Fibroblast of skin of right biceps (primary cell): ENCODE measurements at regions not wholly inside any gene's neighbourhood (a gene's known extent, or its start where the extent isn't known, plus 50 kb on each side); places are given as distances from the start of the nearest gene placed in this dataset.

Experiments used
- DNase-seq: peaks from one replicate; pipeline ENCODE4 v3.0.0-alpha.2; 2013

DNA sequence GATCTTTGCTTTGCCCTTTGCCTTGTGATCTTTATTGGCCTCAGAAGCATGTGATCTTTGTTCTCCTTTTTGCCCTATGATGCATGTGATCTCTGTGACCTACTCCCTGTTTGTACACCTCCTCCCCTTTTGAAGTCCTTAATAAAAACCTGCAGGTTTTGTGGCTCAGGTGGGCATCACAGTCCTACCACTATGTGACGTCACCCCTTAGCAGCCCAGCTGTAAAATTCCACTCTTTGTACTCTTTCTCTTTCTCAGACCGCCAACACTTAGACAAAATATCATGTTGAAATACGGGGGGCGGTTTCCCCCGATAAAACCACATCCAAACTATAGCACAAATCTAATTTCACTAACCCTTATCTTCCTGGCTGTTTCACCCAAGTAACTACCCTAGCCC lies 76.7 kb upstream of the RAPGEF4 start:
- DNase-seq, result no peak

DNA sequence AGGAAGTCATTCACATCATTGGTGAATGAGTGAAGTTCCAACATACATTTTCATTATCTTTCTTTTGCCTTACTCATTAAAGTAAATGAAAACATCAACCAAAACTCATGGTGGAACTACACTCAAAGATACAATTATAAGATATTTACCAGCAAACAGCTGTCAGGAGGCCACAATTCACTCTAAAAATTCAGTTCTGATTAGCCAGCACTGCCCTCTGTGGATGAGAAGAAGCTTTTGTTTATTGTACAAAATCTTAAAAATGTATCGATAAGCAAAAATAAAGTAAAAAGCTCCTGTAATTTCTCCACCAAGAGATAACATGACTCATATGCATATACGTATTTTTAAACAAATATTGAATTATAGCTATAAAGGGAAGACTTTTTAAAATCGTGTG lies 73.5 kb upstream of the RAPGEF4 start:
- no peak for DNase-seq

GRCh38 chr2:172664766-172665165 lies 70.9 kb upstream of the RAPGEF4 start:
- no peak for DNase-seq

DNA sequence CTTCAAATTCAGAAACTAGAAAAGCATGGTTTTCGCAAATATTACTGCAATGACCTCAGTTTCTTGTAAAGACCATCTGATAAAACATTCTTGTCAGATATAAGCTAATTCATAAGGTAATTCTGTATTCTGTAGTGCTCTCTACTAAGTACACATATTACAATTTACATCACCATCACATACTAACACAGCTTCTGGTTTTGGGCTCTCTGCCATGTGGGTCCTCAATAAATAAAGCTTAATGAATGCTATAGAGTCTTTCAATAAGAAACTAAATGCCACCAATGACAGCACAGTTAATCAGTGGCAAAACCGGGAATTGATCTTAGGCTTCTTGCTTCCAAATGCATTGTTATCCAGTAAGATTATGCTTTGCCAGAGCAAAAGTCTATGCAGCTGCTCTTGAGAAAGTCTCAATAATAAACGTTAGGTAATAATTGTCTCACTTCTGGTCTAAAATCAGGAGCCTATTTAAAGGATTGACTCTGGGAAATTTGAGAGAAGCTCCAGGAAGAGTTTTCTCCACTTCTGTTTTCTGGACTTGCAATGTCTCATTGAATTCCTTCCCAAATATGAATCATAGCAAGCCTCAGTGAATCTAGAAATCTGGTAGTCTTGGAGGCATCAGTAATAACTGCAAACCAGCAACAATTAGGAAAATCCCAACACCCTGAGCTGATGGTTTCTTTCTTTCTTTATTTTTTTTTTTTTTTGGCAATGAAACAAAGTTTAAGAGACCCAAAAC lies 67.9 kb upstream of the RAPGEF4 start:
- peak; percentile 63 for DNase-seq

GRCh38 chr2:172671501-172671900 lies 64.1 kb upstream of the RAPGEF4 start:
- DNase-seq, result no peak

DNA sequence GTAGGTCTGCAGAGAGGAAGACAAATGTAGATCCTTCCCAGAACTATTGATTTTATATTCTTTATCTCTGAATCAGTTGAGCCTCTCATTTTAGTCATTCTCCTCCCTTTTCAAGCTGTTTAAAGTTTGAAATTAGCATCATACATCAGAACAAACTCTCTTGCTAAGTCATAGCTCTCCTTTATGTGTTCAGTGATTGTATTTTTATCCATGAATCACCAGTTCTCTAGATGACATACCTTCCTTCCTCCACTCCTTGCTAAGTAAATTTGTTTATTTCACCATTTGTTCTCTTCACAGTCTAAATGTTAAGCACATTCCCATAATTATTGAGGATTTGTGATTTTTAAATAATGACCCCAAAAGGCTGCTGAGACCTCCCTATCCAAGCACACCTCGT lies 63.5 kb upstream of the RAPGEF4 start:
- no peak for DNase-seq

DNA sequence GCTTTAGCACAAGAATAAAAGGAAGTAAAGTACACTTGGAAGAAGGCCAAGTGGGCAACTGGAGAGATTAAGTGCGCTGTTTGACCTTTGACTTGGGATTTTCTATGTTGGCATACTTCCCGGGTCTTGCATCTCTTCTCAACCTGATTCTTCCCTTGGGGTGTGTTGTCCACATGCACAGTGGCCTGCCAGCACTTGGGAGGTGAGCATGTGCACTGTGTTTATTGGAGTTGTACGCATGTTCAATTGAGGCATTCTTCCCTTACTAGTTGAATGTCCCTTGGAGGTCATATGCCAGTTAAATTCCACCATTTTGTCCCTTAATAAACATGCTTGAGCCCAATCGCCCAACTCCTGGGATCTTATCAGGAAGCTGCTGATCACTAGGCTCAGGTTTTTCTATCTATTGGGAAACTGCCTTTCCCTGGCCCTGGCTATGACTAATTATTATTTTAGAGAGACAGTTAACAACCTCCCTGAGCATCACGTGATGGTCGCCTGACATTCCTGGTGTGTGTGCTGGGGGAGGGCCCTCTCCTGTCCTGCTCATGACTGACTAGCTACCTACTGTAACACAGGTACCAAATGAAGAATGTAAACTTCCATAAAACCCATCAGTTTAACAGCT lies 62.5 kb upstream of the RAPGEF4 start:
- DNase-seq, result peak; percentile 42

DNA sequence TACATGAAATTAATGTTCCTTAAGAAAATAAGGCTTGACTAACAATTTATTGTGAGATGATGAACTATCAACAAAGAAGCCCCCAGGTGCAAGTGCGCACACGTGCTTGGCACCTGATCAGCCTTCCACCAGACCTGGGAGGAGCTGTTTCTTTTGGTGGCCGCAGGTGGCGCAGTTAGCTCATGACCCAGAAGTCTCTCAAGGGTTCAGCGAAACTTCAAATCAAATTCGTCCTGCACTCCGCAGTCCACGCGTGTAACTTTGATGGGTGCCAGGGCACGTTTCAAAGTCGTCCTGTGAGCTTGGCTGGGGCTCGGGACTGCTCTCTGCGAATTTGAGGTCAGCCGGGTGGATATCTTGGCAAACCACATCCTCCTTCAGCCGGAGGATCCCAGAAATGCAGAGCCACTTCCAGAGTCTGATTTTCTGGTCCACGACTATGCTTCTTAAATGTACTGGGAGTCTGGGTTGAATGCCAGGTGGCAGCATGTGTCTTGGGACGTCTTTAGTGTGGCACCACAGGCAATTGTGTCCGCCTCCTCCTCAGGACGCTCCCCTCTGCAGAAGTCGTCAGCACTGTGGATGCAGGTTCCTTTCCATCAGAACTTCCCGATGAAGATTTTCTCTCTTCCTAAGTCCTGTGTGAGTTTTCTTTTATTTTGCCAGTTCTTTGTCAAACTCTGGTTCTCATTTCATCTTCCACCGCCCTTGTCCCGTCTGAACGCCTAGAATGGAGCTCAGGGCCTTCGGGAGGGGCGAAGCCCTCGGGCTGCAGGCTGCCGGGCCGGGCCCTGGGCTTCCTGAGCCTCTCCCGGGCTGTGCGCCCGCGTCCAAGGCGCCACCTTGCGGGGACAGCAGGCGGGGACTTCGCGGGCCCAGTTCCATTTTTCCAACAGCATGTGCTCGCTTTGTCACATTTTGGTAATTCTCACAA lies 61.3 kb upstream of the RAPGEF4 start:
- peak; percentile 57 for DNase-seq

DNA sequence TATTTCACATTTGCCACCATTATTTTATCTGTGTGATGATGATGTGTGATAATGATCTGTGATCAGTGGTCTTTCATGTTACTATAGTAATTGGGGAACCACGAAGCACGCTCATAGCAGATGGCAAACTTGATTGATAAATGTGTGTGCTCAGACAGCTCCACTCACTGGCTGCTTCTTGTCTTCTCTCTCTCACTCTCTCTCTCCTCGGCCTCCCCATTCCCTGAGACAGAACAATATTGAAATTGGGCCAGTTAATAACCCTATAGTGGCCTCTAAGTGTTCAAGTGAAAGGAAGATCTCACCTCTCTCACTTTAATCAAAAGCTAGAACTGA lies 60.7 kb upstream of the RAPGEF4 start:
- no peak for DNase-seq

DNA sequence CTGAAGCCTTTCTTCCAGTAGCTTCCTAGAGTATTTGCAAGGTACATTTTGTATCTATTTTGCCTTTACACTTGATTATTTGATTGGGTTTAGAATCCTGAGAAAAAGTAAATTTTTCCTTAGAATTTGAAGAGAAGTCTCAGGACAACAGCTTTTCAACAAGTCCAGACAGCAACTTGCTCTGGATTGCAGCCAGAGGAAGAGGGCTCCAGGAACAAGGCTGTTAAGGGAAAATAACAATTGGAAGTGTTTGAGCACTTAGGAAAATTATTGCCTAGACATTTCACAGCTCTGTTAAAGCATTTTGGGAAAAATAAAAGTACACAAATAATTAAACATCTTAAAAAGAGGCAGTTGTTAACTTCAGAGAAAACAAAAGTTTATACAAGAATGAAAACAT lies 58.3 kb upstream of the RAPGEF4 start:
- DNase-seq, result no peak

DNA sequence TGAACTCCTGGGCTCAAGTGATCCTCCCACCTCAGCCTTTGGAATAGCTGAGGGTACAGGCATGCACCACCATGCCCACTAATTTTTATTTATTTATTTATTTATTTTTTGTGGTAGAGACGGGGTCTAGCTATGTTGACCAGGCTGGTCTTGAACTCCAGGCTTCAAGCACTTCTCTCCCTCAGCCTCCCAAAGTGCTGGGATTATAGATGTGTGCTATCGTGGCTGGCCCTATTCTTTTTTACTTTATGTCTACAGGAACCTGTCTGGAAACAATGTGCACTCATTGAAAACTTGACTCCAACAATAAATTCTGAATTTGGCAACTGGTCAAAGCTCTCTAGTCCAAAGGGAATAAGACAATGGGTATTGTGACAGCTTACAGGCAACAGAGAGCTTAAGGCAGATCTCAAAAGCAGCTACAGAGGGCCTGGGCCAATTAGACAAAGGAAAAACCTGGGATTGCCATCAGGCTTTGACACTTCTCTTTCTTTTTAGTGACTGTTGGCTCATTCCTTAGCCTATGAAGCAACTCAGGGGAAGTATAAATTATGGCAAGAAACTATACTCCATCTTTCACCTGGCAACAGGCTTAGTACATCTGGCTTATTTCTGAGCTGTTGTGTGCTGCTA lies 55.1 kb upstream of the RAPGEF4 start:
- no peak for DNase-seq

DNA sequence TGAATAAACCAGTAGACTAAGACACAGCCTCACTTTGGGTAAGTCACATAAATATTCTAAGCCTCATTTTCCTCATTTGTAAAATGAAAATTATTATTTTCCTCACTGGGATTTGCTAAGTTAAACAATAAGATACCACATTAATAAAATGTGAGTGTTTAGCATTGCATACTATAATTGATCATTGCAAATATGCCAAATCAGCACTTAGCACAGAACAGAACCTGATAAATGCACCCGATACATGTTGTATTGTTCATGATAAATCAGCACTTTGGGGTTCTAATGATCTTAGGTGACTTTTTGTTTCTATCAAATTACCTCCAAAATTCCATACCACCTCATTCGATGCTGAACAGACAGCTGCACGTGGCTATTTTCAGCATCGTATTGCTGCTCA lies 50.2 kb upstream of the RAPGEF4 start:
- no peak for DNase-seq
